ENCODE measurements at regions not wholly inside any gene's neighbourhood (a gene's known extent, or its start where the extent isn't known, plus 50 kb on each side); places are given as distances from the start of the nearest gene placed in this dataset.

DNA sequence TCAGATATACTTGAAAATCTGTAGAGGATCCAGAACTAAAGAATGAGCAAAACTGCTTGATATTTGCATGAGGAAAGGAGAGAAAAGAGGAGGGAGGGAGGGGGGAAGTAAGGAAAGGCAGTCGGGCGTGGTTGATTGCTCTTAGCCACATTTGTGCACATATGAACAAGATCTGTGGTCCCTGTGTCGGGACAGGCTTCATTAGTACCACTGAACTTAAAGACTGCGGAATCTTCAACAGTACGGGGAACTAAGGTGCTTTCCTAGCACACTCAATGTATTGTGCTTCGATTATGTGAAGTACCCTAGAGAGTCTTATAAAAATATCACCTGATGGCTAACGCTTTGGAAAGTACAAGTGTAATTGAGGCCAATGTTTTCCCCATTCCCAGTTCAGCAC, 59.9 kb downstream of the ZBTB18 start:
- TF ChIP-seq EZH2 (IDR thresholded peaks at IDR 0.05; ENCODE audit: borderline replicate concordance, low read length): no peak
- TF ChIP-seq, protein P1, sequence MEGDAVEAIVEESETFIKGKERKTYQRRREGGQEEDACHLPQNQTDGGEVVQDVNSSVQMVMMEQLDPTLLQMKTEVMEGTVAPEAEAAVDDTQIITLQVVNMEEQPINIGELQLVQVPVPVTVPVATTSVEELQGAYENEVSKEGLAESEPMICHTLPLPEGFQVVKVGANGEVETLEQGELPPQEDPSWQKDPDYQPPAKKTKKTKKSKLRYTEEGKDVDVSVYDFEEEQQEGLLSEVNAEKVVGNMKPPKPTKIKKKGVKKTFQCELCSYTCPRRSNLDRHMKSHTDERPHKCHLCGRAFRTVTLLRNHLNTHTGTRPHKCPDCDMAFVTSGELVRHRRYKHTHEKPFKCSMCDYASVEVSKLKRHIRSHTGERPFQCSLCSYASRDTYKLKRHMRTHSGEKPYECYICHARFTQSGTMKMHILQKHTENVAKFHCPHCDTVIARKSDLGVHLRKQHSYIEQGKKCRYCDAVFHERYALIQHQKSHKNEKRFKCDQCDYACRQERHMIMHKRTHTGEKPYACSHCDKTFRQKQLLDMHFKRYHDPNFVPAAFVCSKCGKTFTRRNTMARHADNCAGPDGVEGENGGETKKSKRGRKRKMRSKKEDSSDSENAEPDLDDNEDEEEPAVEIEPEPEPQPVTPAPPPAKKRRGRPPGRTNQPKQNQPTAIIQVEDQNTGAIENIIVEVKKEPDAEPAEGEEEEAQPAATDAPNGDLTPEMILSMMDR (IDR thresholded peaks at IDR 0.05; ENCODE audit: low read length): no peak
